Mesenchymal stem cell (in vitro differentiated cells and primary cell): ENCODE measurements at regions not wholly inside any gene's neighbourhood (a gene's known extent, or its start where the extent isn't known, plus 50 kb on each side); places are given as distances from the start of the nearest gene placed in this dataset.

Experiments
- DNase-seq: peaks from one replicate; pipeline ENCODE4 v3.0.0-alpha.2; 2013
- H2AFZ ChIP-seq: one replicate; pipeline ENCODE4 v1.6.1; 2013; ENCODE audit warnings: low read depth, mild to moderate bottlenecking, control low read depth, inconsistent platforms, low read length, moderate library complexity
- H2AK5ac ChIP-seq: 2 replicates; pipeline ENCODE4 v1.6.1; 2013; ENCODE audit warnings: low read length, moderate library complexity, mild to moderate bottlenecking, inconsistent platforms; ENCODE audit not compliant: severe bottlenecking
- H2BK120ac ChIP-seq: one replicate; pipeline ENCODE4 v1.6.1; 2013; ENCODE audit warnings: low read depth, mild to moderate bottlenecking, inconsistent platforms, low read length, moderate library complexity
- H2BK12ac ChIP-seq, 2 experiments: one replicate each; pipeline ENCODE4 v1.6.1; 2013; ENCODE audit warnings: inconsistent platforms in 2 of 2, low read length in 2 of 2, mild to moderate bottlenecking in 2 of 2, moderate library complexity in 2 of 2, control low read depth in 1 of 2
- H2BK15ac ChIP-seq: one replicate; pipeline ENCODE4 v1.6.1; 2013; ENCODE audit warnings: mild to moderate bottlenecking, low read depth, inconsistent platforms; ENCODE audit not compliant: poor library complexity, severe bottlenecking
- H2BK5ac ChIP-seq: 2 replicates; pipeline ENCODE4 v1.6.1; 2013; ENCODE audit warnings: low read depth, mild to moderate bottlenecking, low read length, control low read depth, inconsistent platforms; ENCODE audit not compliant: poor library complexity, severe bottlenecking
- H3K14ac ChIP-seq, 2 experiments: one replicate each; pipeline ENCODE4 v1.6.1; 2013; ENCODE audit warnings: inconsistent platforms in 2 of 2, low read length in 2 of 2, control low read depth in 1 of 2, mild to moderate bottlenecking in 1 of 2, moderate library complexity in 1 of 2
- H3K18ac ChIP-seq, 2 experiments: one replicate each; pipeline ENCODE4 v1.6.1; 2013; ENCODE audit warnings: inconsistent platforms in 2 of 2, low read length in 2 of 2, control low read depth in 1 of 2, low read depth in 1 of 2, mild to moderate bottlenecking in 1 of 2
- H3K23ac ChIP-seq, 2 experiments: one replicate each; pipeline ENCODE4 v1.6.1; 2013; ENCODE audit warnings: inconsistent platforms in 2 of 2, low read length in 2 of 2, mild to moderate bottlenecking in 2 of 2, moderate library complexity in 2 of 2, control low read depth in 1 of 2
- H3K27ac ChIP-seq: 2 replicates; pipeline ENCODE4 v1.5.1; 2013; ENCODE audit warnings: mild to moderate bottlenecking, moderate library complexity, low read length, control low read depth, inconsistent platforms; ENCODE audit not compliant: poor library complexity, severe bottlenecking
- H3K27me3 ChIP-seq, 2 experiments: 2 replicates each; pipeline versions ENCODE4 v1.6.1 to v1.7.0; 2013; ENCODE audit warnings: low read length in 2 of 2, mild to moderate bottlenecking in 2 of 2, moderate library complexity in 2 of 2, control low read depth in 1 of 2, inconsistent platforms in 1 of 2; ENCODE audit not compliant: control insufficient read depth in 1 of 2, insufficient read depth in 1 of 2
- H3K36me3 ChIP-seq, 2 experiments: 2 replicates each; pipeline versions ENCODE4 v1.6.1 to v1.7.0; 2013; ENCODE audit warnings: low read length in 2 of 2, control low read depth in 1 of 2, inconsistent platforms in 1 of 2, low read depth in 1 of 2, mild to moderate bottlenecking in 1 of 2; ENCODE audit not compliant: insufficient read depth in 2 of 2, control insufficient read depth in 1 of 2
- H3K4ac ChIP-seq, 2 experiments: one replicate each; pipeline ENCODE4 v1.6.1; 2013; ENCODE audit warnings: inconsistent platforms in 2 of 2, low read length in 2 of 2, mild to moderate bottlenecking in 2 of 2, moderate library complexity in 2 of 2, control low read depth in 1 of 2, low read depth in 1 of 2
- H3K4me1 ChIP-seq: 2 replicates; pipeline ENCODE4 v1.6.1; 2013; ENCODE audit warnings: low read depth, low read length, control low read depth; ENCODE audit not compliant: control insufficient read depth, insufficient read depth
- H3K4me2 ChIP-seq: 2 replicates; pipeline ENCODE4 v1.6.1; 2013; ENCODE audit warnings: low read length, mild to moderate bottlenecking, inconsistent platforms; ENCODE audit not compliant: poor library complexity, severe bottlenecking
- H3K4me3 ChIP-seq, 2 experiments: 2 replicates each; pipeline versions ENCODE4 v1.5.1 to v1.7.0; 2013; ENCODE audit warnings: low read length in 2 of 2, mild to moderate bottlenecking in 2 of 2, control low read depth in 1 of 2, low read depth in 1 of 2; ENCODE audit not compliant: insufficient read depth in 1 of 2
- H3K79me1 ChIP-seq: replicated peaks from 2 replicates; pipeline ENCODE4 v1.6.1; 2013; ENCODE audit warnings: mild to moderate bottlenecking, control low read depth, low read length, inconsistent platforms; ENCODE audit not compliant: poor library complexity, severe bottlenecking
- H3K9ac ChIP-seq: 2 replicates; pipeline ENCODE4 v1.7.0; 2013; ENCODE audit warnings: mild to moderate bottlenecking, low read length, moderate library complexity
- H3K9me3 ChIP-seq: 2 replicates; pipeline ENCODE4 v1.7.0; 2013; ENCODE audit warnings: mild to moderate bottlenecking, low read length; ENCODE audit not compliant: control insufficient read depth
- H4K8ac ChIP-seq: one replicate; pipeline ENCODE4 v1.6.1; 2013; ENCODE audit warnings: inconsistent platforms, mild to moderate bottlenecking, low read length, moderate library complexity
- H4K91ac ChIP-seq: one replicate; pipeline ENCODE4 v1.6.1; 2013; ENCODE audit warnings: mild to moderate bottlenecking, low read length, inconsistent platforms
- WGBS: methylation state at CpG from one replicate; pipeline ENCODE4 v1.1.7; 2013; ENCODE audit warnings: mixed read lengths; 5-methylcytosine and 5-hydroxymethylcytosine counted together

- no peaks in the 10 kb centered on the region for H3K4me1 ChIP-seq
- no peak overlapping the region for H3K18ac ChIP-seq
- H3K23ac ChIP-seq: no peak overlapping the region
- no peak overlapping the region for H3K4ac ChIP-seq
- H3K9me3 ChIP-seq: peaks cover 2% of the 10 kb centered on the region
- H2BK120ac ChIP-seq: no peak overlapping the region
- H3K27me3 ChIP-seq: no peaks in the 10 kb centered on the region
- H3K36me3 ChIP-seq: no peaks in the 10 kb centered on the region
- no peaks in the 10 kb centered on the region for H3K79me1 ChIP-seq
- 78% methylated on average over 3 of the region's 4 CpGs for WGBS
- H2BK15ac ChIP-seq: no peak overlapping the region
- no peak overlapping the region for H3K9ac ChIP-seq
- no peak overlapping the region for H4K8ac ChIP-seq
- no peak overlapping the region for H3K4me2 ChIP-seq
- H4K91ac ChIP-seq: no peak overlapping the region
- DNase-seq: no peak
- H3K14ac ChIP-seq: no peak overlapping the region
- no peak overlapping the region for H2BK12ac ChIP-seq
- H2AK5ac ChIP-seq: no peak overlapping the region
- H2AFZ ChIP-seq: no peak overlapping the region
- H3K27ac ChIP-seq: no peak overlapping the region
- H2BK5ac ChIP-seq: no peak overlapping the region
- H3K4me3 ChIP-seq: no peak overlapping the region
These were observed 354.2 kb downstream of the RBM43 start for GRCh38 chr2:150907466-150907865.

- H3K27ac ChIP-seq: no peak overlapping the region
- H2AK5ac ChIP-seq: no peak overlapping the region
- no peaks in the 10 kb centered on the region for H3K27me3 ChIP-seq
- H4K8ac ChIP-seq: no peak overlapping the region
- no peak overlapping the region for H4K91ac ChIP-seq
- no peak overlapping the region for H3K23ac ChIP-seq
- H3K4me3 ChIP-seq: no peak overlapping the region
- H3K14ac ChIP-seq: no peak overlapping the region
- H2BK15ac ChIP-seq: no peak overlapping the region
- no CpG with 5 or more reads among the region's 3 CpGs for WGBS
- no peak for DNase-seq
- no peak overlapping the region for H2BK12ac ChIP-seq
- H3K18ac ChIP-seq: no peak overlapping the region
- H2BK120ac ChIP-seq: no peak overlapping the region
- H3K36me3 ChIP-seq: no peaks in the 10 kb centered on the region
- peaks cover 40% of the 10 kb centered on the region for H3K9me3 ChIP-seq
- no peak overlapping the region for H3K4ac ChIP-seq
- peak overlapping the region; percentile 17 for H3K9ac ChIP-seq
- no peak overlapping the region for H2AFZ ChIP-seq
- no peaks in the 10 kb centered on the region for H3K79me1 ChIP-seq
- no peaks in the 10 kb centered on the region for H3K4me1 ChIP-seq
- H3K4me2 ChIP-seq: no peak overlapping the region
- H2BK5ac ChIP-seq: no peak overlapping the region
These were observed 358.2 kb downstream of the RBM43 start for GRCh38 chr2:150903461-150903860.

DNA sequence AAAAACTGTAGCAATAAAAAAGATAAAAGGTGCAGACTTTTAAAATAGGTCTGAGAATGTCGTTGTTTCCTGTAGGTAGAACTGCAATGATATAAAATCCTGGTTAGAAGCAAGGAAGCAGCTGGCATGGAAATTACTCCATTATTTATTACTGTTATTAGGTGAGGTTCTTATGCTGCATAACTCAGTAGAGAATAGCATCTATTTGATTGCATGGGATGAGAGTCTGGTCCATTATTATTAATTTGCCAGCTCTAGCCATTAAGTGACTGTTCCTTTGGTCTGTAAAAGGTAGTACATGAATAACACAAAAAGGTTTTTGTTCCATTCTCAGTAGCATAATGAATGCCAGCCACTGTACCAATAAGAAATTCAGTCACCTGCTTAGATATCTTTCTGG, 358.6 kb downstream of the RBM43 start:
- no peaks in the 10 kb centered on the region for H3K4me1 ChIP-seq
- no peak overlapping the region for H3K4ac ChIP-seq
- DNase-seq: no peak
- H3K9me3 ChIP-seq: peaks cover 44% of the 10 kb centered on the region
- no peak overlapping the region for H4K91ac ChIP-seq
- no peak overlapping the region for H3K4me2 ChIP-seq
- no peak overlapping the region for H3K23ac ChIP-seq
- no peak overlapping the region for H2BK15ac ChIP-seq
- 81% methylated on average over 1 of the region's 1 CpG for WGBS
- no peaks in the 10 kb centered on the region for H3K79me1 ChIP-seq
- no peak overlapping the region for H2BK120ac ChIP-seq
- no peak overlapping the region for H4K8ac ChIP-seq
- no peaks in the 10 kb centered on the region for H3K27me3 ChIP-seq
- no peak overlapping the region for H3K14ac ChIP-seq
- H3K4me3 ChIP-seq: no peak overlapping the region
- peak overlapping the region; percentile 17 for H3K9ac ChIP-seq
- no peak overlapping the region for H2AK5ac ChIP-seq
- no peak overlapping the region for H2BK5ac ChIP-seq
- H3K36me3 ChIP-seq: no peaks in the 10 kb centered on the region
- H3K27ac ChIP-seq: no peak overlapping the region
- H2BK12ac ChIP-seq: no peak overlapping the region
- H3K18ac ChIP-seq: no peak overlapping the region
- no peak overlapping the region for H2AFZ ChIP-seq

GRCh38 chr2:150900913-150901312, 360.8 kb downstream of the RBM43 start:
- Histone ChIP-seq H3K4me2 (no peak overlapping the region), H2AFZ (no peak overlapping the region), H4K91ac (no peak overlapping the region), H2AK5ac (no peak overlapping the region), H3K27me3 (no peaks in the 10 kb centered on the region), H3K9me3 (peaks cover 56% of the 10 kb centered on the region), H3K23ac (no peak overlapping the region), H4K8ac (no peak overlapping the region), H3K27ac (no peak overlapping the region), H3K36me3 (no peaks in the 10 kb centered on the region), H2BK12ac (no peak overlapping the region), H2BK15ac (no peak overlapping the region), H3K4me3 (no peak overlapping the region), H3K14ac (no peak overlapping the region), H3K4ac (no peak overlapping the region), H2BK120ac (no peak overlapping the region), H3K18ac (no peak overlapping the region), H3K79me1 (no peaks in the 10 kb centered on the region), H3K4me1 (no peaks in the 10 kb centered on the region), H3K9ac (no peak overlapping the region), H2BK5ac (no peak overlapping the region)
- 33% methylated on average over 1 of the region's 1 CpG for WGBS
- no peak for DNase-seq
